Hematopoietic multipotent progenitor cell (in vitro differentiated cells): ENCODE measurements at regions not wholly inside any gene's neighbourhood (a gene's known extent, or its start where the extent isn't known, plus 50 kb on each side); places are given as distances from the start of the nearest gene placed in this dataset.
"Not testable (repeated sequence)": the region's sequence is repeated elsewhere in the genome, so short reads cannot be mapped to it uniquely, and the experiment has no call there.

Experiments used
- DNase-seq, 3 donors: peaks; one replicate each; pipeline ENCODE4 v3.0.0-alpha.2; 2011 to 2015; ENCODE audit warnings: low read depth in 2 of 3, low spot score in 2 of 3

GRCh38 chr13:63457186-63457585 is 2041.5 kb upstream of the PCDH20 start:
- no peak for DNase-seq

GRCh38 chr13:63455938-63456337 is 2040.3 kb upstream of the PCDH20 start:
- no peak for DNase-seq

- no peak for DNase-seq
These were observed 2033.9 kb upstream of the PCDH20 start for GRCh38 chr13:63449550-63449949.

GRCh38 chr13:63448692-63449091 is 2033.0 kb upstream of the PCDH20 start:
- no peak for DNase-seq

- DNase-seq: no peak
These were observed 2030.7 kb upstream of the PCDH20 start for GRCh38 chr13:63446329-63446728.

- not testable (repeated sequence) for DNase-seq
These were observed 2028.6 kb upstream of the PCDH20 start for GRCh38 chr13:63444225-63444624.

- no peak for DNase-seq
These were observed 2023.3 kb upstream of the PCDH20 start for GRCh38 chr13:63438951-63439350.

GRCh38 chr13:63436325-63436668 is 2020.6 kb upstream of the PCDH20 start:
- DNase-seq: no peak

- DNase-seq: no peak
These were observed 2020.1 kb upstream of the PCDH20 start for GRCh38 chr13:63435667-63436324.

GRCh38 chr13:63433546-63434150 is 2018.0 kb upstream of the PCDH20 start:
- no peak for DNase-seq

- no peak for DNase-seq
These were observed 2011.5 kb upstream of the PCDH20 start for GRCh38 chr13:63427170-63427569.

GRCh38 chr13:63425131-63425530 is 2009.5 kb upstream of the PCDH20 start:
- DNase-seq: no peak

GRCh38 chr13:63421123-63421522 is 2005.5 kb upstream of the PCDH20 start:
- no peak for DNase-seq

GRCh38 chr13:63420685-63421084 is 2005.0 kb upstream of the PCDH20 start:
- DNase-seq: no peak

GRCh38 chr13:63414247-63414646 is 1998.6 kb upstream of the PCDH20 start:
- no peak for DNase-seq

- DNase-seq: no peak
These were observed 1994.2 kb upstream of the PCDH20 start for GRCh38 chr13:63409791-63410351.

GRCh38 chr13:63408331-63409189 is 1992.9 kb upstream of the PCDH20 start:
- DNase-seq: no peak

- peak in 2 of 3 donors; percentile 10 to 48 for DNase-seq
These were observed 1988.1 kb upstream of the PCDH20 start for GRCh38 chr13:63403733-63404132.

- DNase-seq: no peak
These were observed 1981.1 kb upstream of the PCDH20 start for GRCh38 chr13:63396746-63397145.

- no peak for DNase-seq
These were observed 1977.5 kb upstream of the PCDH20 start for GRCh38 chr13:63393112-63393511.

GRCh38 chr13:63389756-63390155 is 1974.1 kb upstream of the PCDH20 start:
- no peak for DNase-seq
